NOMO-1 treated with DMSO at 0.1 percent for 48 hours (cell line): ENCODE measurements at regions not wholly inside any gene's neighbourhood (a gene's known extent, or its start where the extent isn't known, plus 50 kb on each side); places are given as distances from the start of the nearest gene placed in this dataset.

ENCODE experiments used
- DNase-seq: peaks from one replicate; lab custom pipeline; 2025; ENCODE audit not compliant: unreplicated experiment; lab: John Stamatoyannopoulos, UW

- DNase-seq = no peak
Measured at GRCh38 chr5:74956278-74956677, 90.1 kb upstream of the FAM169A start.

DNA sequence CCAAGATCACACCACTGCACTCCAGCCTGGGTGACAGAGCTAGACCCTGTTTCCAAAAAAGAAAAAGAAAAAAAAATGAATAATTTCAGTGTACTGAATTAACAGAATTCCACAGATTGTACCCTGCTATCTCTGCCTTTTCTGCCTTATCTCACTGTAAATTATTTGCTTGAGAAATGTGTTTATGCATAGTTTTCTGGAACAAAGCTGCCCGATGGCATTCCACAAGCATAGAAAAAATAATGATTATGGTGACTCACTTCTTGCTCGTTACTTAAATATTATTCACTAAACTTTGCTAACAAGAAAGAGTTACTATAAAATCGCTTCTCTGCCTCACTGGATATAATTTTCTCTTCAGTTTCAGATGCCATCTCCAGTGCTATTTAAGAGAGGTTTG lies 88.7 kb upstream of the FAM169A start:
- DNase-seq = no peak

GRCh38 chr5:74953937-74954720 lies 87.9 kb upstream of the FAM169A start:
- no peak for DNase-seq

GRCh38 chr5:74953554-74953936 lies 87.4 kb upstream of the FAM169A start:
- no peak for DNase-seq

GRCh38 chr5:74952406-74952805 lies 86.2 kb upstream of the FAM169A start:
- no peak for DNase-seq

- DNase-seq = no peak
Measured at GRCh38 chr5:74951865-74952264, 85.7 kb upstream of the FAM169A start.

DNA sequence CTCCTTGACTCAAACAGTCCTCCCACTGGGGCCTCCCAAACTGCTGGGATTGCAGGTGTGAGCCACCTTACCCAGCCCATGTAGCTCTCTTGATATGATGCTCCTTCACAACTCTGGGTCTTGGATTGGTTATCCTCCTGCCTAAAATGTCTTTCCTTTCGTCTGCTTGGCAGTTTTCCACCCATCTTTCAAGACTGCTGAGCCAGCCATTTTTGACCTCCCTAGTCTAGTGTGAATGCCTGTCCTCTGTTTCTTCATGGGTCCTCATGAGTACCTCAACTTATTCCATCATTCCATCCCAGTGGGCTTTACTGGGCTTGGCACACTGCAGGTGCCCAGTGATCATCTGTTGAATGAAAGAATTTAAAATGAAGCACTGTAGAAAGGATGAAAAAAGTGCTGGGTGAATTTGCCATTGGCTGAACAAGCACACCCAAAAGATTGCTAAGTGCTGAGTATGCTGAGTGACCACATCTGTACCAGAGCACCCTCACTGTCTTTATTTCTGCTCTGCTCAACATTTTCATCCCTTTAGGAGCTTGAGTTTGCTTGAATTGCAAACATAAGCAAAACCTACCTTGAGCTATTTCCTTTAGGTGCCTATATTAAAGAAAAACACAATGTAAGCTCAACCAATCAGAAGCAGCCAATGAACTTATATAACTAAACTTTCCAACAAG lies 84.8 kb upstream of the FAM169A start:
- DNase-seq = no peak

DNA sequence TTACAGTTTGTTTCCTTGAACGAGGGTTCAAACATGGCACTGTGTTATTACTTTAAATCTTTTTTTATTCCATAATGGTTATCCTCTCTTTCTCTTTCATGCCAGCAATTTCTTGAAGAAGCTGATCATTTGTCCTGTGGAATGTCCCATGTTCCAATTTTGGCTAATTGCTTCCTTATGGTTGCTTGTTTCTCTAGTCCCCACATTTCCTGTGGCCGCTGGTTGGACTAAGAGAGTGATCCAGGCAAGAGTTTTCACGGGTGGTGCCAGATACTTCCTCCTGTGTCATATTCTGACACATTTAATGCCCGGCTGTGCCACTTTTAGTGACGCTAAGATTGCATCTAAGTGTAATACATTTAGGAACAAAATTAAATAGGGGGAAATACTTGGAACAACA lies 83.8 kb upstream of the FAM169A start:
- DNase-seq = no peak

DNA sequence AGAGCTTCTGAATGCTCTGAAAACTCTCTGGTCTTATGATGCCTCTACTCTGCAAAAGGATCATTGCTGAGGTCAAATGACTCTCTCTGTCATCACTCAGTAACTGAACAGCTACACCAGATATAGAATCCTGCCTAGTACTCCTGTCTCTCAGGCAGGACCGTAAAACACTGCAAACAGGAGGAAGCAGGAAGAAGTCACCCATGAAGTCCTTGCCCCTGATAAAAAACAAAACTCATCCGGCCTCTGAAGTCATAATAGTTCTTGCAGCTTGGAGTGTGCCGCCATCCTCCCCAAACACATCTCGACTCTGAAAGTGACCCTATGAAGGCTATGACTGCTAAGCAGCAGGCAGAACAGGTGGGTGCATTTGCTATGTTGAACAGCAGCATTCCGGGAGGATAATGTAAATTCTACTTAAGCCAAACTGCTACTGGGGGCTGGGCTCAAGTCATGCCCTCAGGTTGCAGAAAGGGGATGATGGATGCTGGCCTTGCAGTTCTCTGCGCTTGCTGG lies 81.9 kb upstream of the FAM169A start:
- DNase-seq = no peak

- DNase-seq = no peak
Measured at GRCh38 chr5:74946471-74946870, 80.3 kb upstream of the FAM169A start.

GRCh38 chr5:74945561-74946165 lies 79.5 kb upstream of the FAM169A start:
- no peak for DNase-seq

DNA sequence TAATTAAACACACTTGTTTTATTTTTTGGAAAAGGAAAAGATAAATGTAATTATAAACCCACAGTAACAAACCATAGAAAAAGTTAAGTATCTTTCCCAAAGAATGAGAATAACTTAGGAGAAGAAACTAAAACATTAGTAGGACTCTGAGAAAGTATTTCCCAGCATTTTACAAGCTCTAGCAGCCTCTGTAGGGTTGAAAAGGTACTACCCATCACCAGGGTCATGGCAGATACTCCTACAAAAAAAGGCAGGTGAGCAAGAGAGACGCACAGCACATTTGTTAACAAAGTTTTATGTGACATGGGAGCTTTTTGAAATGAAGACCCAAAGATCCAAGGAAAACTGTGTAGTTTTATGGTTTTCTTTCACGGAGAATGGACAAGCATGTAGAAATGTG lies 77.7 kb upstream of the FAM169A start:
- no peak for DNase-seq

DNA sequence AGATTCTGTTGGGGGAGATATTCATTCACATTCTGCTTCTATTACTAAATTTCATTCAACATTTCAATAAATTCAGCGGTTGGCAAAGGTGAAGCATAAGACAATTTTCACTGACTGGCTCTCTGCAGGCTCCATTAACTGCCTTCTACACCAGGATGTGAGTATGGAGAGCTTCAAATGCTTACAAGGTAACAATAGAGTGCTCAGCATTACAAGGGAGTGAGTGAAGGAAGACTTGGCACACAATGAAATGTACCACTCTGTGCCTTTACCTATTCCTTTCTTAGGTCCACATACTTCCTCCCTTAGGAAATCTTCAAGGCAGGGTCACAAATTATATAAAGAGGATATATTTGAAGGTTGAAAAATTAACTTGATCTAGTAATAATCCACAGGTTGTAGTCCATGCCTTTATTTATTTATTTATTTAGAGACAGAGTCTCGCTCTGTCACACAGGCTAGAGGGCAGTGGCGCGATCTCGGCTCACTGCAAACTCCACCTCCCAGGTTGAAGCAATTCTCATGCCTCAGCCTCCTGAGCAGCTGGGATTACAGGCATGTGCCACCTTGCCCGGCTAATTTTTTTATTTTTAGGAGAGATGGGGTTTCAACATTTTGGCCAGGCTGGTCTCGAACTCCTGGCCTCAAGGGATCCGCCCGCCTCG lies 76.6 kb upstream of the FAM169A start:
- no peak for DNase-seq

- no peak for DNase-seq
Measured at GRCh38 chr5:74940782-74941353, 74.7 kb upstream of the FAM169A start.

DNA sequence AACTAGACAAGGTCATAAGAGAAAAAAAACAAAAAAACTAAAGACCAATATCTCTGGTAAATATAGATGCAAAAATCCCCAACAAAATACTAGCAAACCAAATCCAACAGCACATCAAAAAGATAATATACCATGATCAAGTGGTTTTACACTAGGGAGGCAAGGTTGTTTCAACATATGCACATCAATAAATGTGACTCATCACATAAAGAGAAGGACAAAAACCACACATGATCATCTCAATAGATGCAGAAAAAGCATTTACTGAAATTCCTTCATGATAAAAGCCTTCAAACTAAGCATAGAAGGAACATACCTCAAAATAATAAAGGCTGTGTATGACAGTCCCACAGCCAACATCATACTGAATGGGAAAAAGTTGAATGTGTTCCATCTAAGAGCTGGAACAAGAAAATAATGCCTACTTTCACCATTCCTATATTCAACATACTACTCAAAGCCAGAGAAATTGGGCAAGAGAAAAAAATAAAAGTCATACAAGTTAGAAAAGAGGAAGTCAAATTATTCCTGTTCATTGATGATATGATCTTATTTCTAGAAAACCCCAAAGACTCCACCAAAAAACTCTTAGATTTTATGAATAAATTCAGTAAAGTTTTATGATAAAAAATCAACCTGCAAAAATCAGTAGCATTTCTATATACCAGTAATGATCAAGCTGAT lies 72.2 kb upstream of the FAM169A start:
- peak; percentile 72 for DNase-seq

GRCh38 chr5:74935752-74936091 lies 69.5 kb upstream of the FAM169A start:
- no peak for DNase-seq

DNA sequence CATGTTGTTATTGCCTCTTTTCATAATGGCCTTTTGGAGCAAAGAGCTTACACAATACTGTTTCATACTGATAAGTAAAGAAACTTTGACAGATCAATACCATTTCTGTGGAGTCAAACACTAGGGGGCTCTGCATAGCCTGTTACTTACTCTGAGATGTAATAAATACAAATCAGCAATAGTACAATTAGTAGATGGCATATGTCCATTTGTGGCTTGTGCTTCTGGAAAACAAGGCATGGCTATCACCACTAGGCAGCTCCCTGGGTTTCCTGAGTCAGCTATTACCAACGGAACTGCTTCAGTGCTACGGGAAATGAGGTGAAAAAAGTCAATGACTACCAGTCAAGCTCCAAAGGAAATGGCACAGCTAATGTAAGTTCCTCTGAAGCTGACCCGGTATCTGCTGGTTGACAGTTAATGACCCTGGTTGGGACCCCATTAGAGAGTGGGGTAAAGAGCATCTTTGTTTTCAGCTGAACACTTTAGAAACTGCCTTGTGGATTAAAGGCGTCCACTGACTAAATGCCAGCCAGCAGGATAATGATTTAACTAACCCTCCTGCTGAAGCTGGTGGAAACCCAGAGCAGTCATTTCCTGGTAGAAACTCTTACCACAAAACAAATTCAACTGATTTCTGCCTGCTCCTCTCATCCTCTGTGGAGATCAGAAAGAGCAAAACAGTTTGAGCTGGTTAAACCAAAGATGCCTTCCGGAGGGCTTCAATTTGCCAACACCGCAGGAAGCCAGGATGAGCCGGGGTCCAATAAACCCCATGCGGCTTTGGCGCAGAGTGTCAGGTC lies 69.0 kb upstream of the FAM169A start:
- DNase-seq = no peak

DNA sequence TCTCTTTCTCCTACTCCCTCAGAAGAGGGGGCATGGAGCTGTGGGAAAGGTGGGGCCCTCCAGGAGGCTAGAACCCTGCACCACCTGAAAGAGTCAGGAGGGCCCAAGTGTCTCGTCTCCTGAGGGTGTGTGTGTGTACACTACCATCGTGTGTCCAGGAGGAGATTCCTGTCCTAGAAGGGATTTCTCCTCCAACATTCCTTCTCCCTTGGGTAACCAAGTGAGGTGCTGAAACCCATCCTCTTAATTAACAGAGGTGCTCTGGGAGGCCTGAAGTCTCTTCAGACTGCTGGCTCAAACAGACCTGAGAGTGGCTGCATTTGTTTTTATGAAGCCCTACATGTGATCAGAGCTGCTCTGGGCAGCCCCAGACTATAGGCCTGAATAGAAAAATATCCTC lies 61.1 kb upstream of the FAM169A start:
- DNase-seq = no peak

GRCh38 chr5:74919487-74919886 lies 53.3 kb upstream of the FAM169A start:
- peak; percentile 51 for DNase-seq

- no peak for DNase-seq
Measured at GRCh38 chr5:74919041-74919440, 52.9 kb upstream of the FAM169A start.
